ENCODE measurements at regions not wholly inside any gene's neighbourhood (a gene's known extent, or its start where the extent isn't known, plus 50 kb on each side); places are given as distances from the start of the nearest gene placed in this dataset.

GRCh38 chrX:119996600-119997524, 53.3 kb upstream of the NKAP start:
- TF ChIP-seq, protein P1, sequence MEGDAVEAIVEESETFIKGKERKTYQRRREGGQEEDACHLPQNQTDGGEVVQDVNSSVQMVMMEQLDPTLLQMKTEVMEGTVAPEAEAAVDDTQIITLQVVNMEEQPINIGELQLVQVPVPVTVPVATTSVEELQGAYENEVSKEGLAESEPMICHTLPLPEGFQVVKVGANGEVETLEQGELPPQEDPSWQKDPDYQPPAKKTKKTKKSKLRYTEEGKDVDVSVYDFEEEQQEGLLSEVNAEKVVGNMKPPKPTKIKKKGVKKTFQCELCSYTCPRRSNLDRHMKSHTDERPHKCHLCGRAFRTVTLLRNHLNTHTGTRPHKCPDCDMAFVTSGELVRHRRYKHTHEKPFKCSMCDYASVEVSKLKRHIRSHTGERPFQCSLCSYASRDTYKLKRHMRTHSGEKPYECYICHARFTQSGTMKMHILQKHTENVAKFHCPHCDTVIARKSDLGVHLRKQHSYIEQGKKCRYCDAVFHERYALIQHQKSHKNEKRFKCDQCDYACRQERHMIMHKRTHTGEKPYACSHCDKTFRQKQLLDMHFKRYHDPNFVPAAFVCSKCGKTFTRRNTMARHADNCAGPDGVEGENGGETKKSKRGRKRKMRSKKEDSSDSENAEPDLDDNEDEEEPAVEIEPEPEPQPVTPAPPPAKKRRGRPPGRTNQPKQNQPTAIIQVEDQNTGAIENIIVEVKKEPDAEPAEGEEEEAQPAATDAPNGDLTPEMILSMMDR (IDR thresholded peaks at IDR 0.05; ENCODE audit: control extremely low read depth, extremely low read depth), result no peak
- Histone ChIP-seq H3K9ac (ENCODE audit: insufficient read depth in 1 of 2, low read length in 2 of 2) (no peak overlapping the region), H3K4me1 (ENCODE audit: control insufficient read depth in 5 of 5, insufficient read depth in 5 of 5, low read length in 5 of 5) (no peaks in the 10 kb centered on the region), H3K36me3 (ENCODE audit: control insufficient read depth in 4 of 4, insufficient read depth in 4 of 4, low read length in 4 of 4) (no peaks in the 10 kb centered on the region), H3K27ac (ENCODE audit: low read depth in 1 of 2, low read length in 1 of 2) (no peak overlapping the region), H3K9me3 (ENCODE audit: control insufficient read depth in 4 of 4, insufficient read depth in 3 of 4, low read length in 3 of 4) (no peaks in the 10 kb centered on the region), H3K4me3 (no peak overlapping the region), H3K27me3 (ENCODE audit: control insufficient read depth in 3 of 3, insufficient read depth in 3 of 3, low read length in 2 of 3) (peaks cover 11 to 79% (median 73%) of the 10 kb centered on the region in 3 donors)
- ATAC-seq (ENCODE audit: insufficient read depth, low FRiP score) (no peak), DNase-seq (no peak)
- 8 to 30% methylated on average over 13 of the region's 13 CpGs for WGBS, 2 donors

GRCh38 chrX:119996069-119996468, 52.5 kb upstream of the NKAP start:
- TF ChIP-seq, protein P1 (IDR thresholded peaks at IDR 0.05; ENCODE audit: control extremely low read depth, extremely low read depth), result no peak
- no peak overlapping the region for H3K9ac ChIP-seq (ENCODE audit: insufficient read depth in 1 of 2, low read length in 2 of 2)
- DNase-seq, result no peak
- no peak overlapping the region for H3K27ac ChIP-seq (ENCODE audit: low read depth in 1 of 2, low read length in 1 of 2)
- no peak overlapping the region for H3K4me3 ChIP-seq
- 19 to 53% methylated on average over 3 of the region's 3 CpGs for WGBS, 2 donors
- no peaks in the 10 kb centered on the region for H3K4me1 ChIP-seq (ENCODE audit: control insufficient read depth in 5 of 5, insufficient read depth in 5 of 5, low read length in 5 of 5)
- ATAC-seq (ENCODE audit: insufficient read depth, low FRiP score), result no peak
- H3K27me3 ChIP-seq (ENCODE audit: control insufficient read depth in 3 of 3, insufficient read depth in 3 of 3, low read length in 2 of 3), result peaks cover 11 to 80% (median 74%) of the 10 kb centered on the region in 3 donors
- no peaks in the 10 kb centered on the region for H3K36me3 ChIP-seq (ENCODE audit: control insufficient read depth in 4 of 4, insufficient read depth in 4 of 4, low read length in 4 of 4)
- H3K9me3 ChIP-seq (ENCODE audit: control insufficient read depth in 4 of 4, insufficient read depth in 3 of 4, low read length in 3 of 4), result no peaks in the 10 kb centered on the region
